HEK293T (cell line): ENCODE measurements at regions not wholly inside any gene's neighbourhood (a gene's known extent, or its start where the extent isn't known, plus 50 kb on each side); places are given as distances from the start of the nearest gene placed in this dataset.

Experiments
- CTCF ChIA-PET: fragments of 350-600 bp; formaldehyde crosslinking; extraction: SDS; loops from one replicate; lab custom pipeline; 2021; ENCODE audit warnings: antibody characterized with exemption, inconsistent platforms; lab: Yijun Ruan, JAX
- POLR2A ChIA-PET: fragments of 350-600 bp; formaldehyde crosslinking; extraction: SDS; loops from one replicate; lab custom pipeline; 2020; ENCODE audit warnings: antibody characterized with exemption, inconsistent platforms; lab: Yijun Ruan, JAX
- DNase-seq: peaks from one replicate; pipeline ENCODE4 v3.0.0; 2012; ENCODE audit warnings: mixed read lengths; ENCODE audit errors: extremely low spot score
- ARNT ChIP-seq: fragments of 450-650 bp; IDR thresholded peaks from 2 replicates; pipeline ENCODE4 v1.6.1; 2017; ENCODE audit warnings: mild to moderate bottlenecking
- BHLHE40 ChIP-seq: fragments of 450-650 bp; IDR thresholded peaks from 2 replicates; pipeline ENCODE4 v1.6.1; 2016; ENCODE audit warnings: mild to moderate bottlenecking, moderate library complexity, borderline replicate concordance
- CTBP1 ChIP-seq: fragments of 450-650 bp; IDR thresholded peaks from 2 replicates; pipeline ENCODE4 v1.6.1; 2016; ENCODE audit warnings: borderline replicate concordance
- ELF4 ChIP-seq: fragments of 450-650 bp; IDR thresholded peaks from 2 replicates; pipeline ENCODE4 v1.6.1; 2017; ENCODE audit warnings: antibody characterized with exemption
- FOXA1 ChIP-seq: fragments of 450-650 bp; IDR thresholded peaks from 2 replicates; pipeline ENCODE4 v1.6.1; 2016; ENCODE audit warnings: mild to moderate bottlenecking
- FOXK2 ChIP-seq: fragments of 450-650 bp; IDR thresholded peaks from 2 replicates; pipeline ENCODE4 v1.6.1; 2016; ENCODE audit warnings: mild to moderate bottlenecking
- FOXM1 ChIP-seq: fragments of 450-650 bp; IDR thresholded peaks from 2 replicates; pipeline ENCODE4 v1.6.1; 2017; ENCODE audit warnings: mild to moderate bottlenecking, borderline replicate concordance
- HDGF ChIP-seq: fragments of 450-650 bp; IDR thresholded peaks from 2 replicates; pipeline ENCODE4 v1.6.1; 2017; ENCODE audit warnings: antibody characterized with exemption, borderline replicate concordance
- L3MBTL2 ChIP-seq: fragments of 450-650 bp; conservative IDR thresholded peaks from 2 replicates; pipeline ENCODE4 v1.6.1; 2016; ENCODE audit warnings: mild to moderate bottlenecking
- LEF1 ChIP-seq: fragments of 450-650 bp; IDR thresholded peaks from 2 replicates; pipeline ENCODE4 v1.6.1; 2017; ENCODE audit warnings: mild to moderate bottlenecking, borderline replicate concordance
- NFRKB ChIP-seq: fragments of 450-650 bp; IDR thresholded peaks from 2 replicates; pipeline ENCODE4 v1.6.1; 2016; ENCODE audit warnings: mild to moderate bottlenecking, moderate library complexity
- SP1 ChIP-seq: fragments of 450-650 bp; IDR thresholded peaks from 2 replicates; pipeline ENCODE4 v1.6.1; 2017
- SUZ12 ChIP-seq: fragments of 450-650 bp; IDR thresholded peaks from 2 replicates; pipeline ENCODE4 v1.6.1; 2016; ENCODE audit warnings: mild to moderate bottlenecking
- TARDBP ChIP-seq: fragments of 450-650 bp; IDR thresholded peaks from 2 replicates; pipeline ENCODE4 v1.6.1; 2016
- ZNF384 ChIP-seq: fragments of 450-650 bp; IDR thresholded peaks from 2 replicates; pipeline ENCODE4 v1.6.1; 2016
- TF ChIP-seq, protein P1 (sequence below): fragments of 450-650 bp; IDR thresholded peaks from 2 replicates; pipeline ENCODE4 v1.6.1; 2016

DNA sequence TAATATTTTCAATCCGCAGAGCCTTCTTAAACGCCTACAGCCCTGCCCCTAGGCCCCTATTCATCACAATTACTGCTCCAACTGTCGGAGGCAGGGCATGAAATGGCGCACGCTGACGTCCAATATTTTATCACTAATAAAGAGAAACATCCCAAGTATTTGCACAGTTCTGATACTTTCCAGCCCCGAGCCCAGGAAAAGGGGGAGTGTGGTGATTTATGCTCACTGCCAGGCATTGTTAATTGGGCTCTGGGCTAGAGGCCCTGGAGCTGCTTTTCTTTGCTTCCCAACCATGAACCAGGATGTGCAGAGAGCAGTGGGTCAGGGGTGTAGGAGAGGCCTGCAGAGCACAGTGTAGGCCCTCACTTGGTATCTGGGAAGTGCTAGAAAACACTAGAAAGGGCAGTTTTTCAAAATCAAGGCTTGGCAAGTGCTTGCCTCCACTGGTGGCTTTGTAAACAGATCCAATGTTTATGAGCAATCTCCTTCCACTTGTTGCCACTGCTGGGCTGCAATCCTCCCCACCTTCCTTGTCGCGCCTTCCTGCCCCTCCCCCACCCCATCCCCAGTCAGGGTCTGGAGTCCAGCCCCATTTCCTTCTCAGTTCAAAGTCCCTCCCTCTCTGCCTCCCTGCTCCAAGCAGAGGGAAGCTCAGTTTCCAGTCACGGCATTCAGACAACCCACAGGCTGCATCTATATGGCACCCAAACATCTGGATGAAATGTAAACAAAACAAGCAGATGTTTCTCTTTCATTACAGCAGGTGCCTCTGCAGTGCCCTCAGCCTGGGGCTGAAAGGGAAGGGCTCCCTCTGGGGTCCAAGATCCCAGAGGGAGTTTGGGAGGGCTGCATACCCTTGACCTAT lies 83.9 kb upstream of the PKDCC start:
- POLR2A ChIA-PET = interaction anchor here (0.6 to 1.9 kb wide), 4 partner anchors 10 to 84 kb away, joined by 3 to 5 read pairs (median 4); partner anchors contain the start of gene PKDCC
- CTCF ChIA-PET = interaction anchor here (0.6 kb wide), 1 partner anchor 44 kb away, joined by 3 read pairs; no protein-coding TSS in a partner anchor
- TF ChIP-seq LEF1 = no peak
- TF ChIP-seq, protein P1, sequence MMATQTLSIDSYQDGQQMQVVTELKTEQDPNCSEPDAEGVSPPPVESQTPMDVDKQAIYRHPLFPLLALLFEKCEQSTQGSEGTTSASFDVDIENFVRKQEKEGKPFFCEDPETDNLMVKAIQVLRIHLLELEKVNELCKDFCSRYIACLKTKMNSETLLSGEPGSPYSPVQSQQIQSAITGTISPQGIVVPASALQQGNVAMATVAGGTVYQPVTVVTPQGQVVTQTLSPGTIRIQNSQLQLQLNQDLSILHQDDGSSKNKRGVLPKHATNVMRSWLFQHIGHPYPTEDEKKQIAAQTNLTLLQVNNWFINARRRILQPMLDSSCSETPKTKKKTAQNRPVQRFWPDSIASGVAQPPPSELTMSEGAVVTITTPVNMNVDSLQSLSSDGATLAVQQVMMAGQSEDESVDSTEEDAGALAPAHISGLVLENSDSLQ = peak; percentile 61; the same call in 1 of the 2 replicates
- DNase-seq = peak; percentile 26

DNA sequence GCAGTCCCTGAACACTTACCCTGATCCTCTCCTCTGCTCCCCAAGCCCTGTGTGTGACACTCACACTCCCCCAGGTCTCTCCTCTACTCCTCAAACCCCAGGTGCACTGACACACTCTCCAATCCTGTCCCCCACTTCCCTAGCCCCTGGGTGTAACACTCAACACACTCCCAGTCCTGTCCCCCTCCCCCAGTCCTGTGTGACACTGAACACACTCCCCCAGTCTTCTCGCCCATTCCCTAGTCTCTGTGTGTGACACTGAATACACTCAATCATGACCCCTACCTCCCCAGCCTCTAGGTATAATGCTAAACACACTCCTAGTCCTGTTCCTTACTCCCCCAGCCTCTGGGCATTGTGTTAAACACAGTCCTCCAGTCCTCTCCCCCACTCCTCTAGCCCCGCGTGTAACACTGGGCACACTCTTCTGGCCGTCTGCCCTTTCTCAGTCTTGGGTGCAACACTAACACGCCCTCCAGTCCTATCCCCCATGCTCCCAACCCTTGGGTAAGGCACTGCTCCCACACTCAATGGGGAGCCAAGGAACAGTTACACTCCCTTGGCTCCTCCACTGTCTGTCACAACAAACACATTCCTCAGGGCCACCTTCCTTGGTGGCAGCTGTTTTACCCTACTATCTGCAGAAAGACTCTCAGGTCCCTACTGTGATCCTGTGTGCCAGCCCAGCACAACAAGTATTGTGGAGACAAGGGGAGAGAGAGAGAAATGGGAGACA lies 82.5 kb upstream of the PKDCC start:
- TF ChIP-seq FOXM1 = no peak
- no peak for TF ChIP-seq L3MBTL2
- no peak for TF ChIP-seq ELF4
- TF ChIP-seq SP1 = no peak
- no peak for TF ChIP-seq FOXK2
- no peak for TF ChIP-seq SUZ12
- TF ChIP-seq FOXA1 = no peak
- TF ChIP-seq ARNT = no peak
- no peak for TF ChIP-seq TARDBP
- TF ChIP-seq BHLHE40 = no peak
- TF ChIP-seq NFRKB = no peak
- no peak for TF ChIP-seq ZNF384
- TF ChIP-seq, protein P1 = no peak
- no peak for TF ChIP-seq LEF1
- ChIA-PET POLR2A (no interaction called here), CTCF (no interaction called here)
- DNase-seq = no peak

DNA sequence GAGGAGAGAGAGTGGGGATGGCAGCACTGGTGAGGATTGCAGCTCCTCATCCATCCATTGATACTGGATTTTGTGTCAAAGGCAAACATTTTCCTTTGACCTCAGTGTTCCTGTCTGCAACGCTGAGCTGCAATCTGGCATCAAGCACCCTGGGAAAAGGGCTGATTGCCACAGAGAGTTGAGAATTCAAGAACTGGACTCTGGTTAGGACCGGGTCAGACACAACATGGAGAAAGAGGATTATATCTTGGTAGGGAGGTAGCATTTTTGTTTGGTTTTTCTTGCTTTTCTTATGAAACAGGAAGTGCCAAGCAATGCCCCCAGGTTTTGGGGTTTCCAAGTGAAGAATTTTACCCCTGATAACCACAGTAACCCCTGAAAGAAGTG lies 81.9 kb upstream of the PKDCC start:
- TF ChIP-seq, protein P1 = no peak
- no peak for TF ChIP-seq HDGF
- TF ChIP-seq ZNF384 = no peak
- no peak for TF ChIP-seq FOXA1
- TF ChIP-seq SP1 = no peak
- no peak for TF ChIP-seq FOXM1
- no peak for TF ChIP-seq L3MBTL2
- no peak for TF ChIP-seq BHLHE40
- no peak for TF ChIP-seq ARNT
- no peak for TF ChIP-seq TARDBP
- TF ChIP-seq SUZ12 = no peak
- no peak for TF ChIP-seq FOXK2
- TF ChIP-seq LEF1 = no peak
- no peak for TF ChIP-seq NFRKB
- no peak for DNase-seq
- CTCF ChIA-PET = no interaction called here
- POLR2A ChIA-PET = interaction anchor here (0.8 kb wide), 1 partner anchor 176 kb away, joined by 3 read pairs; no protein-coding TSS in a partner anchor

DNA sequence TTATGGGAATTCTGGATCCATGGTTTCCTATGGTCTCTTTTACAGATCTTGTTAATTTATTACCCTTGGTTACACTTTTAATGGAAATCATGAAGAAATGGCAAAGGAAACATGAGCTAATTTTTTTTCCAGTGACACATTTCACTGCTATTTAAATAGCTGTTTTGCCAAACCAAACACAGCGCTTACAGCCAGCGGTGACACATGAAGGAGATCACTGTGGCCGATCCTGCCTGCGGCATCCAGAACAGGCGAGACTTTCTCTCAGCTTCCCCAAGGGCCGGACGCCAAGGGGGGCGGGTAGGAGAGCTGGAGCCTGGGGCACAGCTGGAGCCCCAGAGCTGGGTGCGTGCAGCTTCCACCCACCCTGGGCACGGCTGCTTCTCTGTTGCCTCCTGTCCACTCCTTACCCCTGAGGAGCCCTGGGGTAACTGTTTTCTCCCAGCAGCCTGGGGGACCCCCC lies 81.4 kb upstream of the PKDCC start:
- no peak for DNase-seq
- no peak for TF ChIP-seq FOXA1
- no peak for TF ChIP-seq CTBP1
- TF ChIP-seq ELF4 = no peak
- TF ChIP-seq FOXM1 = no peak
- TF ChIP-seq ZNF384 = no peak
- no peak for TF ChIP-seq SP1
- TF ChIP-seq BHLHE40 = no peak
- no peak for TF ChIP-seq LEF1
- no peak for TF ChIP-seq L3MBTL2
- TF ChIP-seq FOXK2 = no peak
- TF ChIP-seq NFRKB = no peak
- TF ChIP-seq, protein P1 = no peak
- no peak for TF ChIP-seq SUZ12
- ChIA-PET CTCF (no interaction called here), POLR2A (interaction anchor here (0.8 kb wide), 1 partner anchor 175 kb away, joined by 3 read pairs; no protein-coding TSS in a partner anchor)

DNA sequence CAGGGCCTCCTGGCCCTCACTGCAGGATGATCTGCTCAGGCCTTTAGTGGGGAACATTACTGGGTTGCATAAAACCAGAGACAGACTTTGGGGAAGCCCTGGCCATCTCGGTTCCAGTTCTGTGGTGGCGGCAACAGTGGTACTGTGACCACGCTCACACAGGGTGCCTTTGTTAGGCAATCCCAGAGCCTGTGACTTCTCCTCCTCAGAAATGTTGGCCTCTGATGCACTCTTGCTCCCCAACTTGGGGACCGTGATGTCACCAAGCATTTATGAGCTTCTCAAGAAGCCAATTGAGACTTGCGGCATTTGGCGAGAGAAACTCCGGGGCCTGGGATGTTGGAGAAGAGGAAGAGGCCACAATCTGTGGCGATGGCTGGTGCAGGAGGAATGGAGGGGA lies 80.9 kb upstream of the PKDCC start:
- CTCF ChIA-PET = no interaction called here
- no peak for TF ChIP-seq TARDBP
- POLR2A ChIA-PET = interaction anchor here (0.8 kb wide), 1 partner anchor 175 kb away, joined by 3 read pairs; no protein-coding TSS in a partner anchor
- no peak for DNase-seq
